AG09309 (cell line): ENCODE measurements at regions not wholly inside any gene's neighbourhood (a gene's known extent, or its start where the extent isn't known, plus 50 kb on each side); places are given as distances from the start of the nearest gene placed in this dataset.

Experiments used
- DNase-seq: peaks from one replicate; pipeline ENCODE4 v3.0.0-alpha.2; 2010; ENCODE audit warnings: low read depth
- H3K4me3 ChIP-seq: 2 replicates; pipeline ENCODE4 v1.5.1; 2011; ENCODE audit warnings: mild to moderate bottlenecking, low read depth, low read length, moderate library complexity; ENCODE audit not compliant: control insufficient read depth
- TF ChIP-seq, protein P1 (sequence below): IDR thresholded peaks from 2 replicates; pipeline ENCODE4 v1.5.1; 2011; ENCODE audit warnings: mild to moderate bottlenecking, low read depth, low read length, inconsistent platforms; ENCODE audit not compliant: insufficient read depth, control insufficient read depth; ENCODE audit errors: missing control alignments

DNA sequence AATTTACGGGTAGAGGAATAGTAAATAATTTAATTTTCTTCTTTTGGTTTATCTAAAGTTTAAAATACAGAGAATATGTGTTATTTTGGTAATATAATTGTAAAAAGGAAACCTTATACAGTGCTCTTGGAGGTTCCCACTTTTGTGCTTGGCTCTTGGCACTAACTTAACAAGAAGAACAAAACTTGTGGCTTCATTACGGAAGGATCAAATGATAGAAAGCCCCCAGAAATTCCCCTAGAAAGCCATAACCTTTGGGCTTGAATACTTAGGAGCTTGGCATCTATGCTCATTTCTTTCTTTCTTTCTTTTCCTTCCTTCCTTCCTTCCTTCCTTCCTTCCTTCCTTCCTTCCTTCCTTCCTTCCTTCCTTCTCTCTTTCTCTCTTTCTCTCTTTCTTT, 197.5 kb downstream of the SOX2 start:
- no peak for DNase-seq
- no peak overlapping the region for H3K4me3 ChIP-seq
- TF ChIP-seq, protein P1, sequence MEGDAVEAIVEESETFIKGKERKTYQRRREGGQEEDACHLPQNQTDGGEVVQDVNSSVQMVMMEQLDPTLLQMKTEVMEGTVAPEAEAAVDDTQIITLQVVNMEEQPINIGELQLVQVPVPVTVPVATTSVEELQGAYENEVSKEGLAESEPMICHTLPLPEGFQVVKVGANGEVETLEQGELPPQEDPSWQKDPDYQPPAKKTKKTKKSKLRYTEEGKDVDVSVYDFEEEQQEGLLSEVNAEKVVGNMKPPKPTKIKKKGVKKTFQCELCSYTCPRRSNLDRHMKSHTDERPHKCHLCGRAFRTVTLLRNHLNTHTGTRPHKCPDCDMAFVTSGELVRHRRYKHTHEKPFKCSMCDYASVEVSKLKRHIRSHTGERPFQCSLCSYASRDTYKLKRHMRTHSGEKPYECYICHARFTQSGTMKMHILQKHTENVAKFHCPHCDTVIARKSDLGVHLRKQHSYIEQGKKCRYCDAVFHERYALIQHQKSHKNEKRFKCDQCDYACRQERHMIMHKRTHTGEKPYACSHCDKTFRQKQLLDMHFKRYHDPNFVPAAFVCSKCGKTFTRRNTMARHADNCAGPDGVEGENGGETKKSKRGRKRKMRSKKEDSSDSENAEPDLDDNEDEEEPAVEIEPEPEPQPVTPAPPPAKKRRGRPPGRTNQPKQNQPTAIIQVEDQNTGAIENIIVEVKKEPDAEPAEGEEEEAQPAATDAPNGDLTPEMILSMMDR: no peak

DNA sequence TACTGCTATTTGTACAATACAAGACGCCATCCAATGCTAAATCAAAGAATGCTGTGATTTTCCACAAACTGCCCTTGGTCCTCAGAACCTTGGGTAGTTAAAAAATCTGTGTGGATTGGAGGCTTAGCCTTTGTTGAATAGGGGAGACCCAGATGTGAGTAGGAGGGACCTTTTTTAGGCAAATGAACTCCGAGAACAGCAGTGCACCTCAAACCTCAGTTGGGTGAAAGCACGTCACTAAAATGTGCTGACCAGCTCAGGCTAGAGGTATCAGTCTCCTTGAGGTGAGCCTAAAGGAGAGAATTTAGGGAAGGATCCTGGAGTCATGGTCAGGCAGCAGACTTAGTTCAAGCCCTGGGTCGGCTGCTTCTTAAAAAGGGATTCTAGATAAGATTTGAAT, 200.7 kb downstream of the SOX2 start:
- TF ChIP-seq, protein P1: no peak
- no peak overlapping the region for H3K4me3 ChIP-seq
- no peak for DNase-seq

DNA sequence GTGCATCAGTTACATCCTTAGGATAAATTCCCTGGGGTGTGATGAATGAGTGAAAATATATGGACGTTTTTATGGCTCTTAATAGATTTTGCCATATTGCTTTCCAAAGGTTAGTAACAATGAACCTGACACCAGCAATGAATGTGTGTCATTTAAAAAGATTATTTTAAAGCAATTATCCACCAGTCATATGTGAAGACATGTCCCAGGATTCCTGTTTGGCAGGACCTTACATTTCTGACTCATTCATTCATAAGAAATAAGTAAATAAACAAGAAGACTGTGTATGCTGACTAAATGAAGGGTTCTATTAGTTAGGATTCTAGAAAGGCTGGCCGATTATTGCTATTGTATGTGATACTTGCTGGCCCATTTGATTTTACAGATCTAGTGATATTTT, 201.5 kb downstream of the SOX2 start:
- TF ChIP-seq, protein P1: no peak
- no peak overlapping the region for H3K4me3 ChIP-seq
- no peak for DNase-seq

DNA sequence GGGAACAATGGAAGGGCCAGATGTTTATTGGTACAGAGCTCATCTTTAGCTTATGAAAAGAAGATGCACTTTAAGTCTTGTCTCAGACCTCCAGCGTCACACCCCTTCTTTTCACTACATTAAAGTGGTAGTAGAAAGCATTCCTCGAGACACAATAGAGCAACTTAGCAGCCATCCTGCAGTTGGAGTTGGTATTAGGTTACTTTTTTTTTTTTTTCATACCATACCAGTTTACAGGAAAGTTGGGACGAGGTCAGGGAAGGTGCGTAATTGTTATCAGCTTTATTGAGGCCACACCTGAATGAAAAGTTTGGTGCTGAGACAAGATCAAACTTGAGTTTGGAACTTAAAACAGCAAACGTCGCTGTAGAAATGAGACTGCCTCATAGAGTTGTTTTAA, 203.8 kb downstream of the SOX2 start:
- TF ChIP-seq, protein P1: no peak
- DNase-seq: no peak

DNA sequence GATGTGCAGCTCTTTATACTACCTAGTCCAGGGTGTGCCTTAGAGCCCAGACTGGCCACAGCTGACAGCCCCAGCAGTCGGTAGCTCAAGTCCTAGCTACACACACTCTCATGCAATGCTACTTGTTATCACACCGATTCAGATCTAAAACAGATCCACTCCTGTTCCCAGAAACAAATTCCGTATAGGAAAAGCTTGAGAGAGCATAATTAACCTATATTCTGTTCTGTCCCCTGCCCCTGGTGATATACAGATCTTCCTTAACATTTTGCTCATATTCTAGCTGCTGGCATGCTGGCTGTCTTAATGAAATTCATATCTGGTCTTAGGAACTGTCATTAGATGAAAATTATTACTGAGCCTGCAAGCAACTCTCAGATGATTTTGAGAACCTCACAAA, 204.3 kb downstream of the SOX2 start:
- TF ChIP-seq, protein P1: no peak
- no peak for DNase-seq
- no peak overlapping the region for H3K4me3 ChIP-seq

More for the DNA sequence above, 203.8 kb downstream of the SOX2 start:
- no peak overlapping the region for H3K4me3 ChIP-seq

DNA sequence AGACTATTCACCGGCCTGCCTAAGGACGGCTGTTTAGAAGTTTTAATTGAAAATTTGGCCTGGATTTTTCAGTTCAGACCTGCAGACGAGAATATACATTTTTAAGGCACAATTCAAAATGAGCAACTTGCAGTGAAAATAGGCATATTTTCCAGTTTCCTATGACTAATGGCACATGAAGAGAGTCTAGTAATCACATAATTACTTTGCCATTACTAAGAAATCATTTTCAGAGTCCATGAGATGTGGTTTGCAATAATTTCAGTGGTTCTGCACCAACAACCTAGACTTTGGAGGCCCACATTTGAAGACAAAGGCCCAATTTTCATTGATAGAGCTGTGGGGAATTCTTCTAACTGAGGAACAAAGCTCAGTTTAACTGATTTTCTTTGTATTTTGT, 205.3 kb downstream of the SOX2 start:
- H3K4me3 ChIP-seq: no peak overlapping the region
- TF ChIP-seq, protein P1: no peak
- no peak for DNase-seq

DNA sequence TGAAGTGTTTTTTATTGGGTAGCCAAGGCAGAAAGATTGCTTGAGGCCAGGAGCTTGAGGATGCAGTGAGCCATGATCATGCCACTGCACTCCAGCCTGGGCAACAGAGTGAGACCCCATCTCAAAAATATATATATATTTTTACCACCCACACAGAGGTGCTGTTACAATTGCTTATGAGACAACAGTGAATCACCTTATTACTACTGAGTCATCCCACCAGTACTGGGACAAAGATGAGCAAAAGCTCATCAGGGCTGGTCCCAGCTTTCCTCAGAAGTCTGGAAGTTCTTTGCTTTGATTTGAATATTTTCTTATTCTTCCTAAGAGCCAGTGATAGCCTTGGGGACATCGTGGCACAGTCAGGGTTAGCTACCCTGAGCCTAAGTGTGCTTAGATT, 207.7 kb downstream of the SOX2 start:
- DNase-seq: no peak
- no peak overlapping the region for H3K4me3 ChIP-seq
- TF ChIP-seq, protein P1: no peak
